SK-N-SH (cell line): ENCODE measurements at regions not wholly inside any gene's neighbourhood (a gene's known extent, or its start where the extent isn't known, plus 50 kb on each side); places are given as distances from the start of the nearest gene placed in this dataset.

Source experiments
- CTCF ChIA-PET: fragments of 300-600, 350-600 bp; formaldehyde crosslinking; extraction: SDS; loops from one replicate; lab custom pipeline; 2021; lab: Yijun Ruan, JAX
- POLR2A ChIA-PET: fragments of 350-600 bp; sonication (Branson Sonifier 250); formaldehyde crosslinking; extraction: SDS; loops from one replicate; lab custom pipeline; 2020; ENCODE audit warnings: antibody characterized with exemption, inconsistent platforms; lab: Yijun Ruan, JAX
- DNase-seq: peaks from one replicate; pipeline ENCODE4 v3.0.0; 2012
- H2AFZ ChIP-seq: fragments of 200-600 bp; sonication (generic); 2 replicates; pipeline ENCODE4 v1.8.1; 2016; ENCODE audit warnings: antibody characterized with exemption, mild to moderate bottlenecking, low read depth
- H3F3A ChIP-seq: fragments of 200-600 bp; sonication (generic); replicated peaks from 2 replicates; pipeline ENCODE3; 2016; ENCODE audit warnings: antibody characterized with exemption, mild to moderate bottlenecking; ENCODE audit not compliant: insufficient read depth
- H3K27ac ChIP-seq, 2 experiments: fragments of 200-500 bp in 1 of 2; fragments of 200-600 bp in 1 of 2; sonication (Bioruptor generic) in 1 of 2; sonication (generic), shearing (Covaris generic) in 1 of 2; 2 replicates each; pipeline versions ENCODE4 v1.5.1 to v1.6.1; 2014 to 2016; ENCODE audit warnings: low read depth in 2 of 2, inconsistent platforms in 1 of 2, low read length in 1 of 2, mild to moderate bottlenecking in 1 of 2, mixed read lengths in 1 of 2
- H3K27me3 ChIP-seq: fragments of 200-600 bp; sonication (generic), shearing (Covaris generic); 2 replicates; pipeline ENCODE4 v1.6.1; 2016; ENCODE audit warnings: mixed run types; ENCODE audit not compliant: insufficient read depth
- H3K36me3 ChIP-seq, 2 experiments: fragments of 200-500 bp in 1 of 2; fragments of 200-600 bp in 1 of 2; sonication (Bioruptor generic) in 1 of 2; sonication (generic) in 1 of 2; replicated peaks in 1 of 2; 2 replicates each; pipeline versions ENCODE3 to v1.5.1; 2014 to 2016; ENCODE audit warnings: low read length in 1 of 2, mild to moderate bottlenecking in 1 of 2; ENCODE audit not compliant: insufficient read depth in 2 of 2, control insufficient read depth in 1 of 2
- H3K4me1 ChIP-seq, 2 experiments: fragments of 200-500 bp in 1 of 2; fragments of 200-600 bp in 1 of 2; sonication (Bioruptor generic) in 1 of 2; sonication (generic), shearing (Covaris generic) in 1 of 2; 2 replicates each; pipeline versions ENCODE4 v1.5.1 to v1.6.1; 2014 to 2016; ENCODE audit warnings: low read depth in 1 of 2, low read length in 1 of 2, mixed run types in 1 of 2; ENCODE audit not compliant: insufficient read depth in 2 of 2, control insufficient read depth in 1 of 2
- H3K4me2 ChIP-seq: fragments of 200-600 bp; sonication (generic), shearing (Covaris generic); 2 replicates; pipeline ENCODE4 v1.6.1; 2017; ENCODE audit warnings: mixed run types
- H3K4me3 ChIP-seq, 2 experiments: fragments of 200-500 bp in 1 of 2; fragments of 200-600 bp in 1 of 2; sonication (Bioruptor generic) in 1 of 2; sonication (generic), shearing (Covaris generic) in 1 of 2; 2 replicates each; pipeline versions ENCODE4 v1.5.1 to v1.8.1; 2014 to 2016; ENCODE audit warnings: low read depth in 2 of 2, inconsistent platforms in 1 of 2, low read length in 1 of 2, mild to moderate bottlenecking in 1 of 2, mixed read lengths in 1 of 2, moderate library complexity in 1 of 2
- H3K79me2 ChIP-seq: fragments of 200-600 bp; sonication (generic); 2 replicates; pipeline ENCODE4 v1.8.1; 2017; ENCODE audit warnings: mild to moderate bottlenecking; ENCODE audit not compliant: insufficient read depth
- H3K9ac ChIP-seq: fragments of 200-600 bp; sonication (generic); 2 replicates; pipeline ENCODE4 v1.6.1; 2017; ENCODE audit warnings: mixed run types
- H3K9me2 ChIP-seq: fragments of 200-600 bp; sonication (generic); 2 replicates; pipeline ENCODE4 v1.6.1; 2017; ENCODE audit warnings: mixed run types
- H3K9me3 ChIP-seq: fragments of 200-600 bp; sonication (generic); 2 replicates; pipeline ENCODE4 v1.6.1; 2017; ENCODE audit warnings: mixed run types, mild to moderate bottlenecking, moderate library complexity
- H4K20me1 ChIP-seq: fragments of 200-600 bp; sonication (generic); 2 replicates; pipeline ENCODE4 v1.6.1; 2017; ENCODE audit warnings: mild to moderate bottlenecking, mixed run types; ENCODE audit not compliant: insufficient read depth
- ELF1 ChIP-seq: IDR thresholded peaks from 2 replicates; pipeline ENCODE4 v1.4.0; 2012
- EZH2phosphoT487 ChIP-seq: fragments of 200-600 bp; sonication (generic); IDR thresholded peaks from 2 replicates; pipeline ENCODE4 v1.6.1; 2017; ENCODE audit warnings: low read depth, mixed run types, mild to moderate bottlenecking, antibody characterized with exemption, moderate library complexity, borderline replicate concordance
- FOSL2 ChIP-seq: IDR thresholded peaks from 2 replicates; pipeline ENCODE4 v1.4.0; 2012; ENCODE audit warnings: low read depth, mild to moderate bottlenecking, moderate library complexity, borderline replicate concordance
- FOXM1 ChIP-seq: IDR thresholded peaks from 2 replicates; pipeline ENCODE4 v1.4.0; 2012; ENCODE audit warnings: low read depth, mild to moderate bottlenecking
- GATA2 ChIP-seq: sonication (generic); formaldehyde crosslinking; IDR thresholded peaks from 2 replicates; pipeline ENCODE4 v1.5.0; 2020; ENCODE audit warnings: mild to moderate bottlenecking, missing genetic modification reagents
- JUND ChIP-seq: IDR thresholded peaks from 2 replicates; pipeline ENCODE4 v1.4.0; 2012
- MXI1 ChIP-seq: IDR thresholded peaks from 2 replicates; pipeline ENCODE4 v1.6.1; 2012; ENCODE audit warnings: mild to moderate bottlenecking, low read depth, low read length, improper control_type of control experiment
- POLR2AphosphoS5 ChIP-seq: IDR thresholded peaks from 2 replicates; pipeline ENCODE4 v1.6.1; 2012; ENCODE audit warnings: low read depth, low read length
- RAD21 ChIP-seq: IDR thresholded peaks from 2 replicates; pipeline ENCODE4 v1.6.1; 2012; ENCODE audit warnings: mild to moderate bottlenecking, low read length
- RFX5 ChIP-seq: IDR thresholded peaks from 2 replicates; pipeline ENCODE4 v1.6.1; 2012; ENCODE audit warnings: mild to moderate bottlenecking, improper control_type of control experiment, low read length
- RXRA ChIP-seq: IDR thresholded peaks from 2 replicates; pipeline ENCODE4 v1.4.0; 2012; ENCODE audit warnings: low read depth, mild to moderate bottlenecking, borderline replicate concordance
- TEAD4 ChIP-seq: IDR thresholded peaks from 2 replicates; pipeline ENCODE4 v1.4.0; 2012; ENCODE audit warnings: mild to moderate bottlenecking, borderline replicate concordance; ENCODE audit not compliant: insufficient read depth
- YY1 ChIP-seq: IDR thresholded peaks from 2 replicates; pipeline ENCODE4 v1.4.0; 2012; ENCODE audit warnings: low read depth, mild to moderate bottlenecking
- WGBS: methylation state at CpG from one replicate; pipeline ENCODE4 v1.1.6; 2017; ENCODE audit warnings: low lambda C conversion rate; 5-methylcytosine and 5-hydroxymethylcytosine counted together
- TF ChIP-seq, protein P1 (sequence below): IDR thresholded peaks from 2 replicates; pipeline ENCODE4 v1.4.0; 2012; ENCODE audit warnings: low read depth, borderline replicate concordance
- TF ChIP-seq, protein P2 (sequence below): fragments of 200-600 bp; sonication (generic); IDR thresholded peaks from 2 replicates; pipeline ENCODE4 v1.6.1; 2017; ENCODE audit warnings: antibody characterized with exemption, mild to moderate bottlenecking, moderate library complexity
- TF ChIP-seq, protein P3 (sequence below): IDR thresholded peaks from 2 replicates; pipeline ENCODE4 v1.6.1; 2012; ENCODE audit warnings: mild to moderate bottlenecking, low read depth, low read length, moderate library complexity
- TF ChIP-seq, protein P4 (sequence below): IDR thresholded peaks from 2 replicates; pipeline ENCODE4 v1.4.0; 2012; ENCODE audit warnings: low read depth
- TF ChIP-seq, protein P5 (sequence below): IDR thresholded peaks from 2 replicates; pipeline ENCODE4; 2012

DNA sequence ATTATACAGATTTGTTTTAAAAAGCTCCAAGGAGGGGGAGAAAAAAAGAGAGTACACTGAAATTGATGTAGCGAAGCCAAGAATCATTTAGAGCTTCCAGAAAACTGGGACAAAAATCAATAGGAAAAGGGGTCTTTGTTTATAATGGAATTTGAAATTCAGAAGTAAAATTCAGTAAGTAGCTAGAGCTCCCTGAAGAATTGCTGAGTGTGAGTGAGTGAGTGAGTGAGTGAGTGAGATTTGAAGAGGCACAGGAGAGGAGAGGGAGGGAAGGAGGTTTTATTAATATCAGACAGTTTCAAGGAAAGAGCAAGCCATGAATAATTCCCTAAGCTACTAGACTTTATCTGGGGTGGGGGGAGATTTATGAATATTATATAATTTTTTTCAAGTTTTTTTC lies 60.7 kb upstream of the ARHGAP28 start:
- Histone ChIP-seq H3K9me2 (no peaks in the 10 kb centered on the region), H3K9ac (no peak overlapping the region), H3K79me2 (no peaks in the 10 kb centered on the region), H3K4me2 (no peak overlapping the region), H3K27ac (no peak overlapping the region), H2AFZ (no peak overlapping the region), H3F3A (no peaks in the 10 kb centered on the region), H3K36me3 (no peaks in the 10 kb centered on the region), H3K4me3 (no peak overlapping the region), H3K9me3 (no peaks in the 10 kb centered on the region), H3K27me3 (no peaks in the 10 kb centered on the region), H3K4me1 (peaks cover 0 to 16% of the 10 kb centered on the region in 2 experiments; a peak in 2 of 4 replicates), H4K20me1 (no peaks in the 10 kb centered on the region)
- TF ChIP-seq EZH2phosphoT487 (no peak), JUND (no peak), RFX5 (no peak), RXRA (no peak), POLR2AphosphoS5 (no peak), GATA2 (CRISPR knock-in tag) (no peak), YY1 (no peak), RAD21 (no peak), FOXM1 (no peak), ELF1 (no peak), FOSL2 (no peak), MXI1 (no peak), TEAD4 (no peak)
- TF ChIP-seq, protein P1, sequence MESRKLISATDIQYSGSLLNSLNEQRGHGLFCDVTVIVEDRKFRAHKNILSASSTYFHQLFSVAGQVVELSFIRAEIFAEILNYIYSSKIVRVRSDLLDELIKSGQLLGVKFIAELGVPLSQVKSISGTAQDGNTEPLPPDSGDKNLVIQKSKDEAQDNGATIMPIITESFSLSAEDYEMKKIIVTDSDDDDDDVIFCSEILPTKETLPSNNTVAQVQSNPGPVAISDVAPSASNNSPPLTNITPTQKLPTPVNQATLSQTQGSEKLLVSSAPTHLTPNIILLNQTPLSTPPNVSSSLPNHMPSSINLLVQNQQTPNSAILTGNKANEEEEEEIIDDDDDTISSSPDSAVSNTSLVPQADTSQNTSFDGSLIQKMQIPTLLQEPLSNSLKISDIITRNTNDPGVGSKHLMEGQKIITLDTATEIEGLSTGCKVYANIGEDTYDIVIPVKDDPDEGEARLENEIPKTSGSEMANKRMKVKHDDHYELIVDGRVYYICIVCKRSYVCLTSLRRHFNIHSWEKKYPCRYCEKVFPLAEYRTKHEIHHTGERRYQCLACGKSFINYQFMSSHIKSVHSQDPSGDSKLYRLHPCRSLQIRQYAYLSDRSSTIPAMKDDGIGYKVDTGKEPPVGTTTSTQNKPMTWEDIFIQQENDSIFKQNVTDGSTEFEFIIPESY, result no peak
- TF ChIP-seq, protein P2, sequence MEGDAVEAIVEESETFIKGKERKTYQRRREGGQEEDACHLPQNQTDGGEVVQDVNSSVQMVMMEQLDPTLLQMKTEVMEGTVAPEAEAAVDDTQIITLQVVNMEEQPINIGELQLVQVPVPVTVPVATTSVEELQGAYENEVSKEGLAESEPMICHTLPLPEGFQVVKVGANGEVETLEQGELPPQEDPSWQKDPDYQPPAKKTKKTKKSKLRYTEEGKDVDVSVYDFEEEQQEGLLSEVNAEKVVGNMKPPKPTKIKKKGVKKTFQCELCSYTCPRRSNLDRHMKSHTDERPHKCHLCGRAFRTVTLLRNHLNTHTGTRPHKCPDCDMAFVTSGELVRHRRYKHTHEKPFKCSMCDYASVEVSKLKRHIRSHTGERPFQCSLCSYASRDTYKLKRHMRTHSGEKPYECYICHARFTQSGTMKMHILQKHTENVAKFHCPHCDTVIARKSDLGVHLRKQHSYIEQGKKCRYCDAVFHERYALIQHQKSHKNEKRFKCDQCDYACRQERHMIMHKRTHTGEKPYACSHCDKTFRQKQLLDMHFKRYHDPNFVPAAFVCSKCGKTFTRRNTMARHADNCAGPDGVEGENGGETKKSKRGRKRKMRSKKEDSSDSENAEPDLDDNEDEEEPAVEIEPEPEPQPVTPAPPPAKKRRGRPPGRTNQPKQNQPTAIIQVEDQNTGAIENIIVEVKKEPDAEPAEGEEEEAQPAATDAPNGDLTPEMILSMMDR, result no peak
- TF ChIP-seq, protein P3, sequence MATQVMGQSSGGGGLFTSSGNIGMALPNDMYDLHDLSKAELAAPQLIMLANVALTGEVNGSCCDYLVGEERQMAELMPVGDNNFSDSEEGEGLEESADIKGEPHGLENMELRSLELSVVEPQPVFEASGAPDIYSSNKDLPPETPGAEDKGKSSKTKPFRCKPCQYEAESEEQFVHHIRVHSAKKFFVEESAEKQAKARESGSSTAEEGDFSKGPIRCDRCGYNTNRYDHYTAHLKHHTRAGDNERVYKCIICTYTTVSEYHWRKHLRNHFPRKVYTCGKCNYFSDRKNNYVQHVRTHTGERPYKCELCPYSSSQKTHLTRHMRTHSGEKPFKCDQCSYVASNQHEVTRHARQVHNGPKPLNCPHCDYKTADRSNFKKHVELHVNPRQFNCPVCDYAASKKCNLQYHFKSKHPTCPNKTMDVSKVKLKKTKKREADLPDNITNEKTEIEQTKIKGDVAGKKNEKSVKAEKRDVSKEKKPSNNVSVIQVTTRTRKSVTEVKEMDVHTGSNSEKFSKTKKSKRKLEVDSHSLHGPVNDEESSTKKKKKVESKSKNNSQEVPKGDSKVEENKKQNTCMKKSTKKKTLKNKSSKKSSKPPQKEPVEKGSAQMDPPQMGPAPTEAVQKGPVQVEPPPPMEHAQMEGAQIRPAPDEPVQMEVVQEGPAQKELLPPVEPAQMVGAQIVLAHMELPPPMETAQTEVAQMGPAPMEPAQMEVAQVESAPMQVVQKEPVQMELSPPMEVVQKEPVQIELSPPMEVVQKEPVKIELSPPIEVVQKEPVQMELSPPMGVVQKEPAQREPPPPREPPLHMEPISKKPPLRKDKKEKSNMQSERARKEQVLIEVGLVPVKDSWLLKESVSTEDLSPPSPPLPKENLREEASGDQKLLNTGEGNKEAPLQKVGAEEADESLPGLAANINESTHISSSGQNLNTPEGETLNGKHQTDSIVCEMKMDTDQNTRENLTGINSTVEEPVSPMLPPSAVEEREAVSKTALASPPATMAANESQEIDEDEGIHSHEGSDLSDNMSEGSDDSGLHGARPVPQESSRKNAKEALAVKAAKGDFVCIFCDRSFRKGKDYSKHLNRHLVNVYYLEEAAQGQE, result no peak
- TF ChIP-seq, protein P4, sequence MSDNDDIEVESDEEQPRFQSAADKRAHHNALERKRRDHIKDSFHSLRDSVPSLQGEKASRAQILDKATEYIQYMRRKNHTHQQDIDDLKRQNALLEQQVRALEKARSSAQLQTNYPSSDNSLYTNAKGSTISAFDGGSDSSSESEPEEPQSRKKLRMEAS, result no peak
- TF ChIP-seq, protein P5, sequence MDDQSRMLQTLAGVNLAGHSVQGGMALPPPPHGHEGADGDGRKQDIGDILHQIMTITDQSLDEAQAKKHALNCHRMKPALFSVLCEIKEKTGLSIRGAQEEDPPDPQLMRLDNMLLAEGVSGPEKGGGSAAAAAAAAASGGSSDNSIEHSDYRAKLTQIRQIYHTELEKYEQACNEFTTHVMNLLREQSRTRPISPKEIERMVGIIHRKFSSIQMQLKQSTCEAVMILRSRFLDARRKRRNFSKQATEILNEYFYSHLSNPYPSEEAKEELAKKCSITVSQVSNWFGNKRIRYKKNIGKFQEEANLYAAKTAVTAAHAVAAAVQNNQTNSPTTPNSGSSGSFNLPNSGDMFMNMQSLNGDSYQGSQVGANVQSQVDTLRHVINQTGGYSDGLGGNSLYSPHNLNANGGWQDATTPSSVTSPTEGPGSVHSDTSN, result no peak
- DNase-seq, result no peak
- ChIA-PET POLR2A (no interaction called here), CTCF (interaction anchor here (0.6 to 1.1 kb wide), 2 partner anchors 8 to 61 kb away, joined by 3 read pairs; no protein-coding TSS in a partner anchor)
- WGBS, result 56% methylated on average over 1 of the region's 1 CpG
